Stimulated activated naive CD8-positive, alpha-beta T cell treated with anti-CD3 and anti-CD28 coated beads, Interleukin-15, amount 100 ng/mL, for 72 hours (primary cell): ENCODE measurements at regions not wholly inside any gene's neighbourhood (a gene's known extent, or its start where the extent isn't known, plus 50 kb on each side); places are given as distances from the start of the nearest gene placed in this dataset.

ENCODE experiments used
- ATAC-seq: fragments of 150-1000 bp; cut with Tn5 transposase; 2 replicates; pipeline ENCODE4 v1.10.0; 2021; ENCODE audit warnings: mild to moderate bottlenecking, moderate library complexity
- DNase-seq, 2 donors: peaks; one replicate each; pipeline ENCODE4 v3.0.0; 2021 to 2022
- H3K27ac Mint-ChIP-seq, 2 donors: one replicate each; pipeline ENCODE4 v1.8.0; 2022; ENCODE audit warnings: mild to moderate bottlenecking in 2 of 2, mixed read lengths in 2 of 2, moderate library complexity in 2 of 2
- H3K27me3 Mint-ChIP-seq: one replicate; pipeline ENCODE4 v1.8.0; 2022; ENCODE audit warnings: mixed read lengths
- H3K4me1 Mint-ChIP-seq: one replicate; pipeline ENCODE4 v1.8.0; 2022; ENCODE audit warnings: mild to moderate bottlenecking, mixed read lengths
- H3K4me3 Mint-ChIP-seq, 2 donors: one replicate each; pipeline ENCODE4 v1.8.0; 2022; ENCODE audit warnings: mild to moderate bottlenecking in 2 of 2, mixed read lengths in 2 of 2, moderate library complexity in 1 of 2
- H3K9me3 Mint-ChIP-seq, 2 donors: one replicate each; pipeline ENCODE4 v1.8.0; 2022; ENCODE audit warnings: mixed read lengths in 2 of 2

GRCh38 chr5:123264394-123264793 lies 158.8 kb downstream of the CEP120 start:
- Mint-ChIP-seq H3K4me3 (no peak overlapping the region), H3K27ac (no peak overlapping the region), H3K9me3 (no peaks in the 10 kb centered on the region), H3K27me3 (no peaks in the 10 kb centered on the region), H3K4me1 (no peaks in the 10 kb centered on the region)
- no peak for ATAC-seq
- no peak for DNase-seq

- H3K27ac Mint-ChIP-seq = no peak overlapping the region
- H3K9me3 Mint-ChIP-seq = no peaks in the 10 kb centered on the region
- ATAC-seq (no peak), DNase-seq (no peak)
- H3K4me3 Mint-ChIP-seq = no peak overlapping the region
- H3K27me3 Mint-ChIP-seq = no peaks in the 10 kb centered on the region
- no peaks in the 10 kb centered on the region for H3K4me1 Mint-ChIP-seq
Measured at GRCh38 chr5:123263859-123264258, 159.3 kb downstream of the CEP120 start.

- Mint-ChIP-seq H3K27ac (no peak overlapping the region), H3K27me3 (no peaks in the 10 kb centered on the region), H3K4me3 (no peak overlapping the region), H3K4me1 (no peaks in the 10 kb centered on the region), H3K9me3 (peaks cover 0 to 8% of the 10 kb centered on the region in 2 donors)
- DNase-seq (no peak), ATAC-seq (no peak)
Measured at GRCh38 chr5:123262216-123262823, 160.9 kb downstream of the CEP120 start.

- ATAC-seq (no peak), DNase-seq (no peak)
- Mint-ChIP-seq H3K27ac (no peak overlapping the region), H3K4me1 (no peaks in the 10 kb centered on the region), H3K9me3 (peaks cover 3 to 12% of the 10 kb centered on the region in 2 donors), H3K27me3 (no peaks in the 10 kb centered on the region), H3K4me3 (no peak overlapping the region)
Measured at GRCh38 chr5:123261752-123262151, 161.5 kb downstream of the CEP120 start.

- Mint-ChIP-seq H3K27me3 (peaks cover 8% of the 10 kb centered on the region), H3K9me3 (peaks cover 8 to 19% of the 10 kb centered on the region in 2 donors), H3K4me1 (no peaks in the 10 kb centered on the region), H3K4me3 (no peak overlapping the region), H3K27ac (no peak overlapping the region)
- DNase-seq = no peak
- no peak for ATAC-seq
Measured at GRCh38 chr5:123249446-123249845, 160.4 kb downstream of the PRDM6 start.

GRCh38 chr5:123245689-123246088 lies 156.6 kb downstream of the PRDM6 start:
- ATAC-seq (no peak), DNase-seq (no peak)
- H3K4me1 Mint-ChIP-seq = no peaks in the 10 kb centered on the region
- H3K4me3 Mint-ChIP-seq = no peak overlapping the region
- H3K9me3 Mint-ChIP-seq = peaks cover 0 to 8% of the 10 kb centered on the region in 2 donors
- H3K27me3 Mint-ChIP-seq = no peaks in the 10 kb centered on the region
- no peak overlapping the region for H3K27ac Mint-ChIP-seq

GRCh38 chr5:123244458-123244857 lies 155.4 kb downstream of the PRDM6 start:
- DNase-seq (no peak), ATAC-seq (no peak)
- H3K4me1 Mint-ChIP-seq = no peaks in the 10 kb centered on the region
- H3K4me3 Mint-ChIP-seq = no peak overlapping the region
- no peak overlapping the region for H3K27ac Mint-ChIP-seq
- H3K27me3 Mint-ChIP-seq = peaks cover 7% of the 10 kb centered on the region
- H3K9me3 Mint-ChIP-seq = peaks cover 0 to 8% of the 10 kb centered on the region in 2 donors
